ENCODE measurements at regions not wholly inside any gene's neighbourhood (a gene's known extent, or its start where the extent isn't known, plus 50 kb on each side); places are given as distances from the start of the nearest gene placed in this dataset.

DNA sequence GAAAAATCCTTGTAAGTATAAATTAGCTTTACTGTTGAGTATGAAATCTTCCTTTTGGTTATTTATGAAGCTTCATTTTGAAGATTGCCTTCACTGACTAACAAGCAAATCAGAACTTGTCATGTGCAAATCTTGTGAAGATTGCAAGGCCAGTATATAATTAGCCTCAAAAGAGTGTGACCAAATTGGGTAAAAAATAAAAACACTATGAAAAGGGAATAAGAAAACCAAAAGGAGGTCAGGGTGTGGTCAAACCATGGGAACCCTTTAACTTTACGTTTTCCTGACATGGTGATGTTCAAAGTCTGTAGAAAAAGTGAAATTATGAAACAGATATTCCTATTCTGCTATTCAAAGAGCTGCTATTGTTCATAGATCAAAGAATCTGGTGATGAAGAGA lies 230.3 kb downstream of the BCAT1 start:
- Histone ChIP-seq H3K4me3 (ENCODE audit: low read depth, low read length) (no peak overlapping the region), H3K27me3 (ENCODE audit: control insufficient read depth, insufficient read depth, low read length) (no peaks in the 10 kb centered on the region), H3K36me3 (ENCODE audit: control insufficient read depth, insufficient read depth, low read length) (no peaks in the 10 kb centered on the region)
- DNase-seq (ENCODE audit: low read depth), result no peak
- ChIA-PET CTCF (no interaction called here), POLR2A (no interaction called here)
- TF ChIP-seq, protein P1, sequence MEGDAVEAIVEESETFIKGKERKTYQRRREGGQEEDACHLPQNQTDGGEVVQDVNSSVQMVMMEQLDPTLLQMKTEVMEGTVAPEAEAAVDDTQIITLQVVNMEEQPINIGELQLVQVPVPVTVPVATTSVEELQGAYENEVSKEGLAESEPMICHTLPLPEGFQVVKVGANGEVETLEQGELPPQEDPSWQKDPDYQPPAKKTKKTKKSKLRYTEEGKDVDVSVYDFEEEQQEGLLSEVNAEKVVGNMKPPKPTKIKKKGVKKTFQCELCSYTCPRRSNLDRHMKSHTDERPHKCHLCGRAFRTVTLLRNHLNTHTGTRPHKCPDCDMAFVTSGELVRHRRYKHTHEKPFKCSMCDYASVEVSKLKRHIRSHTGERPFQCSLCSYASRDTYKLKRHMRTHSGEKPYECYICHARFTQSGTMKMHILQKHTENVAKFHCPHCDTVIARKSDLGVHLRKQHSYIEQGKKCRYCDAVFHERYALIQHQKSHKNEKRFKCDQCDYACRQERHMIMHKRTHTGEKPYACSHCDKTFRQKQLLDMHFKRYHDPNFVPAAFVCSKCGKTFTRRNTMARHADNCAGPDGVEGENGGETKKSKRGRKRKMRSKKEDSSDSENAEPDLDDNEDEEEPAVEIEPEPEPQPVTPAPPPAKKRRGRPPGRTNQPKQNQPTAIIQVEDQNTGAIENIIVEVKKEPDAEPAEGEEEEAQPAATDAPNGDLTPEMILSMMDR (IDR thresholded peaks at IDR 0.05; ENCODE audit: insufficient read depth, low read depth, low read length), result no peak

DNA sequence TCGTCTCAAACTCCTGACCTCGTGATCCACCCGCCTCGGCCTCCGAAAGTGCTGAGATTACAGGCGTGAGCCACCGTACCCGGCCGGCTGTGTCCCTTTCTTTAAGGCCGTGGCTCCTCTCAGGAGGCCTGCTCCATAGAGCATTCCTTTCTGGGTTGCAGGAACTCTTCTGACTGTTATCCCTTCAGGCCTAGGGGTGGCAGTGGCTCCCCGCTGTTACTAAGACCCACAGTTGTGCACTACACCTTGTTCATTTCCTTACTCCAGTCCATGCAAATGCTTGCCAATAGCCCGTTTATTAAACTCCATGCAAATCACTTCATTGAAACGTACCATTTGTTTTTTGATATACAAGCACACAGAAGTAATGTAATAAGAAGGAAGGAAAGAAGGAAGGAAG lies 234.7 kb downstream of the BCAT1 start:
- Histone ChIP-seq H3K4me3 (ENCODE audit: low read depth, low read length) (no peak overlapping the region), H3K27me3 (ENCODE audit: control insufficient read depth, insufficient read depth, low read length) (no peaks in the 10 kb centered on the region), H3K36me3 (ENCODE audit: control insufficient read depth, insufficient read depth, low read length) (no peaks in the 10 kb centered on the region)
- TF ChIP-seq, protein P1 (IDR thresholded peaks at IDR 0.05; ENCODE audit: insufficient read depth, low read depth, low read length), result no peak
- ChIA-PET POLR2A (no interaction called here), CTCF (no interaction called here)
- no peak for DNase-seq (ENCODE audit: low read depth)

DNA sequence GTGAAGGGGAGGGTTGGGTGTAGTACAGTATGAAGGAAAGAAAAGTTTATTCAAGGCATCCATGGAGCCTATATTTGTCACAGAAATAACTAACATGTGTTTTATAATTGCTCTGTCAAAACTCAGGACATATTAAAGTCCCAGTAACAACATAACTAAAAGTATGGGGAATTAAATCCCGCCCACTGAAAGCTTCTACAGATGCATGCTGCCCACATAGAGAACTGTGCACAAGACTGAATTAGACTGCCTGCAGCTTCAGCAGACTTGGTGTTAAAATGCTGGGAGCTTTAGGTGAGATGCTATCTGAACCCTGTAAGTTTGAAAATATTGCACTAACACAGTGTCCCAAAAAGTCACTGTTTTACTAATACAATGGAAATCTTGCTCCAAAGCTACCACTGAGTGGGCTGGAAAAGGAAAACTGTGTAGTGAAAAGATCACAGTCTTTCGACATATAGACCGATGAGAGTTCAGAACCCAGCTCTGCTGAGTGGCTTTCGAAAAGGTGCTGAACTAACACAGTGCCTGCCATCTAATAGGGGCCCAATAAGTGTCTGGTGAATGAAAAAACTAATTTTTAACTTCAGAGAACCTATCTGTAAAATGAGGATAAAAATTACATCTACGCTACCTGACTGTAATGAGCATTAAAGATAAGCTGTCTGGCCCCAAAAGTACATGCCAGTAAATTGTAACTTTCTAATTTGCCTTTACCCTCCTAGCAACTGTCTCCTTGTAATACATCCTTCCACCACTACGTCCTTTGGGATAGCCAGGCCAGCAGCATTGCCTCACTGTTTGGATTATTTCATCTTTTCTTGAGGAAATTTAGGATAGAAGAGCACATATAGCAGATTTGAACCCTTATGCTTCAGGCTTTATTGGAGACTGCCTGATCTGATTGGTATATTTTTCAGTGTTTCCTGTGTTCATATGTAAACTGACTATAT lies 237.6 kb downstream of the BCAT1 start:
- POLR2A ChIA-PET, result no interaction called here
- DNase-seq (ENCODE audit: low read depth), result no peak
- H3K36me3 ChIP-seq (ENCODE audit: control insufficient read depth, insufficient read depth, low read length), result no peaks in the 10 kb centered on the region
- H3K27me3 ChIP-seq (ENCODE audit: control insufficient read depth, insufficient read depth, low read length), result no peaks in the 10 kb centered on the region
- TF ChIP-seq, protein P1 (IDR thresholded peaks at IDR 0.05; ENCODE audit: insufficient read depth, low read depth, low read length), result no peak
- CTCF ChIA-PET, result interaction anchor here (1.0 kb wide), 1 partner anchor 41 kb away, joined by 3 read pairs; no protein-coding TSS in a partner anchor
- H3K4me3 ChIP-seq (ENCODE audit: low read depth, low read length), result no peak overlapping the region

DNA sequence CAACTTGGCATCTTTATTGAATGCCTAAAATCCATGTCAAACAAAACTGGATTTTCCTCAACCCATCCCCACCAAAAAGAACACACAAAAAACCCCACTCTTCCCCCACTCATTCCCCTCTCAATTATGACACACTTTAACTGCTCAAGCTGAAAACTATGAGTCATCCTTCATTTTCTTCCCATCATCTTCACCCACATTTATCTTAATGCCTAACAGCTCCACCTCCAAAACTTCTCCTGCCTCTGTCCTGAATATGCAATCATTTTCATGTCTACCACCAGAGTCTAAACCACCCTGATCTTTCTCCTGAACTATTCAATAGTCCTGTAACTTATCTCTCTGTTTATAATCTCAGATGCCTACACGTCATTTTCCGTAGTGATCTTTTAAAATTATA lies 239.7 kb downstream of the BCAT1 start:
- H3K27me3 ChIP-seq (ENCODE audit: control insufficient read depth, insufficient read depth, low read length), result no peaks in the 10 kb centered on the region
- TF ChIP-seq, protein P1 (IDR thresholded peaks at IDR 0.05; ENCODE audit: insufficient read depth, low read depth, low read length), result no peak
- no peak overlapping the region for H3K4me3 ChIP-seq (ENCODE audit: low read depth, low read length)
- H3K36me3 ChIP-seq (ENCODE audit: control insufficient read depth, insufficient read depth, low read length), result no peaks in the 10 kb centered on the region
- ChIA-PET POLR2A (no interaction called here), CTCF (no interaction called here)
- DNase-seq (ENCODE audit: low read depth), result no peak

DNA sequence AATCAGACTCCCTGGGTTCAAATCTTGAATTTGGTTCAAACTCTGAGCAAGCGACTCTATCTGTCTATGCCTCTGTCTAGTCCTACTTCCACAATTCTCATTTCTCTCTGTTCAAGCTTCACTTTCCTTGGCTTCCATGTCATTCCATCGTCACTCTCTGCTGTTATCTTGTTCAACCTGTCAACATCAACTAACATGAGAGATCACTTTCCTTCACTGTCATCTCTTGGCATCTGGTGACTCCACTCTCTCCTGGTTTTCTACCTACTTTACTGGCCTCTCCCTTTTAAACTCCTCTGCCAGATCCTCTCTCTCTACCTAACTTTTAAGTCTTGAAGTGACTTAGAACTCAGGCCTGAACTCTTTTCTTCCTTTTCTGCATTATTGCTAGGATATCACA lies 240.2 kb downstream of the BCAT1 start:
- H3K27me3 ChIP-seq (ENCODE audit: control insufficient read depth, insufficient read depth, low read length), result no peaks in the 10 kb centered on the region
- TF ChIP-seq, protein P1 (IDR thresholded peaks at IDR 0.05; ENCODE audit: insufficient read depth, low read depth, low read length), result no peak
- ChIA-PET CTCF (interaction anchor here (0.5 kb wide), 1 partner anchor 34 kb away, joined by 4 read pairs; no protein-coding TSS in a partner anchor), POLR2A (no interaction called here)
- no peaks in the 10 kb centered on the region for H3K36me3 ChIP-seq (ENCODE audit: control insufficient read depth, insufficient read depth, low read length)
- DNase-seq (ENCODE audit: low read depth), result no peak
- H3K4me3 ChIP-seq (ENCODE audit: low read depth, low read length), result no peak overlapping the region
